ENCODE measurements at regions not wholly inside any gene's neighbourhood (a gene's known extent, or its start where the extent isn't known, plus 50 kb on each side); places are given as distances from the start of the nearest gene placed in this dataset.
"Not testable (repeated sequence)": the region's sequence is repeated elsewhere in the genome, so short reads cannot be mapped to it uniquely, and the experiment has no call there.

DNA sequence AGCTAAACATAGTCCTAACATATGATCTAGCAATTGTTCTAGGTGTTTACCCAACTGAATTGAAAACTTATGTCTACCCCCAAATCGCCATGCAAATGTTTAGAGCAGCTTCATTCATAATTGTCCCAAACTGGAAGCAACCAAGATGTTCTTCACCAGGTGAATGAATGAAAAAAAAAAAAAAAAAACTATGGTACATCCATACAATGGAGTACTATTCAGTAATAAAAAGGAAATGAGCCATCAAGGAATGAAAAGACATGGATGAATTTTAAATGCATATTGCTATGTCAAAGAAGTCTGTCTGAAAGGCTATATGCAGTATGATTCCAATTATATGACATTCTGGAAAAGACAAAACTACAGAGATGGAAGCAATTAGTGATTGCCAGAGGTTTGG is 98.6 kb upstream of the ITPRID2 start:
- no peak for DNase-seq

DNA sequence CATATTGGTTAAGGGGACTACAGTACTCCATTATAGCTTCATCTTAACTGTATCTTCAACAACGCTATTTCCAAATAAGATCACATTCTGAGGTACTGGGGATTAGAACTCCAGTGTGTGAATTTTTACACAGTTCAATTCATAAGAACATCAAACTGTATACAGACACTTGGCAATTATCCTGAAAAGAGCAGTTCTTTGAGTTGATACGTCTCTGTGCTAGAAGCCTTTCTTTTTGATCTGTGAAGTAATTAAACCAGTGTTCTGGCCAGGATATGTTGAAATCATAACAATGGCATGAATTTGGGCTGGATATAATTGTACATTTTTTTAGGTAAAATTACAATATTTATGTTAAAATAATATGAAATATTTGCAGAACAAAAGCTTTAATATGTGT is 93.5 kb upstream of the ITPRID2 start:
- DNase-seq: no peak

GRCh38 chr2:181802300-181802699 is 89.2 kb upstream of the ITPRID2 start:
- not testable (repeated sequence) for DNase-seq

- not testable (repeated sequence) for DNase-seq
Measured at GRCh38 chr2:181803903-181804799, 87.4 kb upstream of the ITPRID2 start.

DNA sequence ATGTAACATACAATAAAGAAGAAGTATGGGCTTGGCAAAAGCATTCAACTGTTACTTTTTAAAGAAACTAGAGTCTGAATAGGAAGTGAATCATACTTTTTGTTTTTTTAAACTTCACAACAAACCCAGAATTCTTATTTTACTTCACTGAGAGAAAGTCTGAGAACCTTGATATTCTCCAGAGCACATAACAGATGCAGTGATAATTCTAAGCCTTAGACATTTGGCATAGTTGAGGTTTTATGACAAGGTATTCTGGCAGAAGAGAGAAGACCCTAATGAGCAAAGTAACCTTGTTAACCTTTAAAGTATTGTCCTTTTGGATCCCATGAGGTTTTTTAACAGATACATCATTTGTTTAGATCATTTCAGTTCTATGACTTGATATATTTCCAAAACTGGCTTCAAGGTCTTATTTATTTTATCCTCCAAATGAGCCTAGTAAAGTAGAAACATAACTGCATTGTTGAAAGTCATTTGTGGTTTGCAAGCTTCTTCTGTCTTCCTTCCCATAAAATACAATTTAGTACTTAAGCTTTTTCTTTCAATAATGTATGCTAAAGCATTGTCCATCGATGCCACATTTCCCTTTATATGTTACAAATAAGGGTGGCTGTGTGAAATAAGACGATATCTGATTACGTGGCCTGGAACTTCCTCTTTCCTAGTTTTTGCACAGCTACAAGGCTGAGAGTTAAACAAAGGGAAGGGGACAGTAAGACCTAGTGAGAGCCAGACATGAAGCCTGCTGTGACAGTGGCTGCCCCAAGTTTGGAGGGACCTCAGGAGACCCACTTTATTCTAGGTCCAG is 86.1 kb upstream of the ITPRID2 start:
- DNase-seq: no peak

GRCh38 chr2:181806039-181806392 is 85.5 kb upstream of the ITPRID2 start:
- no peak for DNase-seq

DNA sequence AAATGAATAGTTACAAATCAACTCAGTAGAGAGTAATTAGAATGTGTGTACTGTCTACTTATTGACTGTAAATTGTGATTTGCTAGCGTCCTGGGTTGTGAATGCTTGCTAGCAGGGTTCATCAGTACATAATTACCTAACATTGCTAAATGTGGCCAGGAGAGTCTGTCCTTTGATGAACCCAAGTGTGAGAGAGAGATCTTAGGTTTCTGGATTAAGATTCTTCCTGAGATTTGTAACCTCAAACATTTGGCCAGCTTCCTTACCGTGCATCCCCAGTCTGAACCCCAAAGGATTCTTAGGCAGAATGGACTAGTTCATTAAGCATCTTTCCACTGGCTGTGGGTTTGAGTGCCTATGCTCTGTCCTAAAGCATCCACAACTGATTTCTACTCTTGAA is 84.0 kb upstream of the ITPRID2 start:
- no peak for DNase-seq

DNA sequence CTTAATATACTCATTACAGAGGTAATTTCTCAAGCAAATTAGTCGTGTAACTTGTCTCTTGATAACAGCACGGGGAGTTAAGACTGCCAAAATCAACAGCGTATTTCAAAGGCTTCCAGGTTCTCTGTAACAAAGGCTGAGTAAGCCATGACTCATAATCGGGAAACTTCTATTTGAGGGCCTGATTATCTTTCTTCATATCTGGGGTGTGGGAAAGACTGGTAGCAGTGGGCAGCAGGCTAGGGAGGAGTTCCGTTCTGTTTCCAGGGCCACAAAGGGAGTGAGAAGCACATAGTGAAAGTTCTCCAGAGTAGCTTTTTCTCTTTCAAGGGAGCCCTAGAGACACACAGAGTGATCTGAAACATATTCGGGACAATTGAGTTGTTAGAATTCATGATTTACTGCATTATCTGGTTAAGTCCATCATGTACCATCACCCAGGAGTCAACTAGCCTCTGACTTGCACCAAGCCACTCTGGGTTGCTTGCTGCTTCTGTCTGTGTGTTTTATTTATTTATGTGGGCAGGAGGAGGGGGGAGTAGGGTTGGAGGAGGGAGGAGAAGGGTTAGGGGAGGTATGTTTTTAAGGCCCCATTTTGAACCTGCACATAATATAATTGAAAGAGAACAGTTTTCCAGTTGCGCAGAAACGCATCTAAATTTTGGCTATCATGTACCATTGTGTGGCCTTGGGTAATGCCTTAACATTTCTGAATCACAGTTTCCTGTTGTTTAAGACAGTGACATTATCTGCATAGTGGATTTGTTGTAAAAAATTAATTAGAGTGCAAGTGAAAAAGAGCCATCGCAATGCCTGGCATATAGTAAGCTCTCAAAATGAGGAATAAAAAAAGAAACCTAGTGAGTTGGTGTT is 80.5 kb upstream of the ITPRID2 start:
- peak; percentile 8 for DNase-seq

DNA sequence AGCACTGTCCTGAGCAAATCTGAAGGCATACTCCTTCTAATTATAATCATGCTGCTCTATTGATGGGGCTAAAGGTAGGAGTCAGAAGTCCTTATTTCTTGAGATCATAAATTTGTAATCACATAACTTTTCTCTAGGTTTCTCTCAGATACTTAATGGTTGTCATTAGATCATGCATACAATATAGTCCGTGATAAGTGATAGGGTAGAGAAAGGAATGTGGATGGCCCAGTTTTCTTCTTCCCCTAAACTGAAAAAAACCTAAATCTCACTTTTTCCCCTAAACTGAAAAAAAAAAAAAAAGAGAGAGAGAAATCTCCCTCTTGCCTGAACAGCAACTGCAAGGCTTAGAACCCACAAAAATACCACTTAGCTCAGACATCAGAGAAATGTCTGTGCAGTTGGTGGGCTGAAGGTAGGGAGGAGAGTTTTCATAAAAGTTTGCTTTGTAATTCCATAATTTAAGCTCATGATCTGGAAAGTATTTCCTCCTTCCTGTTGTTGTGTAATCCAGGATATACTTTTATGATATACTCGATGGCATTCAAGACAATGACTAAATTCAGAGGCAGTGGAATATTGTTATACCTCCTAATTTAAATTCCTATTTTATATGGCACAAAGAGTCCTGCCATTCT is 79.3 kb upstream of the ITPRID2 start:
- no peak for DNase-seq

- no peak for DNase-seq
Measured at GRCh38 chr2:181814057-181814491, 77.5 kb upstream of the ITPRID2 start.

DNA sequence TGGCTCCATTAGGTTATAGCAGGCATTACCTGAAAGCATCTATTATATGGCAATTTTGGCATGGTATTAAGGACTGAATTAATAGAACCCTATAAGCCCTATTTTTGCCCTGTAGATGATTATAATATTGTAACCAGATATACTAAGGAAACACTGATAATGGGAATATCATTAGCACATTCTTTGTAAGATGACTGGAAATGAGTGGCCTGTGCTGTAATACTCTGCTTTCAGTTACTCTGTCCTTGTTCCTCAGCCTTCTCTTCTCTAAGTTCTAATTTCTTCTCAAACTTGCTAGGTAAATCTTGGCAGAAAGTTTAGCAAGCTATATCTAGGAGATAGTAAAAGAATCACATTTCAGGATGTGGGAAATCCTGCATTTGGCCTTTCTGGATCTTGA is 74.0 kb upstream of the ITPRID2 start:
- no peak for DNase-seq

DNA sequence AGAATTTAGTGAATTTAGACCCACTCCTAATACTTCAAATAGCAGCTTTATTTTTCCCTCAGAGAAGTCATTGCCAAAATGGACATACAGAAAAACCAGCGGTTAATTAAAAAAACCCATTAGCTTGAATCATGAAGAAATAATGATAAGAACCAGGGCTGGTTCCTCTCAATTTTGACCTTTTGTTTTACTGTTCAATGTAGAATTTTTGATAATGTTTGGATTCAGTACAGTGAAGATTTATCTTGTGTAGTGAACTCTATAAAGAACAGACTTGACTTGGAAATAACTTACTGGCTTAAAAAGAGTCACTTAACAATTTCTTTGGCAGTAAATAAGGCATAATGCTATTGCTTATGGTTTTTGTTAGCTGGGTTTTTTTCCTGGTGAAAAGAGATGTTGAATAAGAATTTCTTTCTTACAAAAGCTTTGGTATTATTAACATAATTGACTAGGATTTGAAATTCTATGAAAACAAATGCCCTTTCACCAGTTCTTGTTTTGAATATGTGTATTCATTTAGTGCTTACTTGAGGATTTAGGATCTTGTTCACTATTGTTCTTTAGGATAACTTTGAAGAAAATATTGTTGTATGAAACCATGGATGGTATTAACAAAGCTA is 73.4 kb upstream of the ITPRID2 start:
- no peak for DNase-seq

GRCh38 chr2:181818840-181819239 is 72.7 kb upstream of the ITPRID2 start:
- DNase-seq: no peak

- DNase-seq: no peak
Measured at GRCh38 chr2:181821049-181821448, 70.5 kb upstream of the ITPRID2 start.

DNA sequence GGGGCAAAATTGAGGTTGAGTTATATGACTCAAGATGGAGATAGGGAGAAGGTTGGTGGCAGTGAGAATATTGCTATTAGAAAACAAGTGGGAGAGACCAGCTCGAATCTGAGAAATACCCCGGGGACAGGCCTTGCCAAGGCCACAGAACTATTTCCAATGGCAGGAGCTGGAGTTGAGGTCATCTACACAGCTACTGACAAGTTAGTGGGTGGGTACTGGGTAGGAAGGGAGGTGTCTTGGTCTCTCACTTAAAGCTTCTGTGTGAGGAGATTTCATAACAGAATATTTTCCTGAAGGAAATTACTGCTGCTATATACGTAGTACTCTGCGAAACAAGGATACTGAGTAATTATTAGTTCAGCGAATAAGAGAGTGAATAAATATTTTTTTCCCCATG is 69.4 kb upstream of the ITPRID2 start:
- DNase-seq: no peak

DNA sequence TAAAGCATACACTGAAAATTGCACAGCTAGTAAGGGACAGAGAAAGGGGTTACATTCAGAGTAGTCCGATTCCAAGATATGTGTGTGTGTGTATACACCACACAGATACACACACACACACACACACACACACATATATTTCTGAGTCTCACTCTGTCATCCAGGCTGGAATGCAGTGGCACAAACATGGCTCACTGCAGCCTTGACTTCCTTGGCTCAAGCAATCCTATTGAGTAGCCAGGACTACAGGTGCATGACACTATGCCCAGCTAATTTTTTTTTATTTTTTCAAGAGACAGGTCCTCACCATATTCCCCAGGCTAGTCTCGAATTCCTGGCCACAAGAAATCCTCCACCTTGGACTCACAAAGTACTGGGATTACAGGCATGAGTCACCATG is 68.1 kb upstream of the ITPRID2 start:
- no peak for DNase-seq

DNA sequence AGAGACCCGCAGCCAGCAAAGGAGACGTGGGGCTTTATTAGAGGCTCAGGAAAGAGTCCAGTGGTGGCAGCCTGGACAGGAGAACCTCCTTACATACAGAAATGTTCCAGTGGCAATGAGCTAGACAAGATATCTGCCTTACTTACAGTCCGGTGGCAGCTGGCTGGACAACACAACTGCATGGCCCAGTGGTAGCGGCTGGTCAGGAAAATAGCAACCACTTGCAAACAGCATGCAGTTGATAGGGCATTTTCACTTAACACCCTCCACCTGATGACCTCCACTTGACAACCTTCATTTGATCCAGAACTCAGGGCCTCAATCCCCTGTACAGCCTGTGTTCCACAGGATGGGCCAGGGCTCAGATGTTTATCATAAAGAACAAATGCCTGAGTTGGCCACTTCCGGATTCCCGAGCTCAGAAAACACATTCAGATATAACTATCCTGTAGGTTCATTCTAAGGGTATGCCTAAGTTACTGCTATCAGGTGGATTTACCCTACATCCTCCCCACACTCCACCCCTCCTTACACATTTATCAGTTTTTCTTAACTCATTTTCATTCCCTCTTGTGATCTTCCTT is 63.3 kb upstream of the ITPRID2 start:
- no peak for DNase-seq

- no peak for DNase-seq
Measured at GRCh38 chr2:181829230-181829629, 62.3 kb upstream of the ITPRID2 start.

- no peak for DNase-seq
Measured at GRCh38 chr2:181832015-181832414, 59.5 kb upstream of the ITPRID2 start.

DNA sequence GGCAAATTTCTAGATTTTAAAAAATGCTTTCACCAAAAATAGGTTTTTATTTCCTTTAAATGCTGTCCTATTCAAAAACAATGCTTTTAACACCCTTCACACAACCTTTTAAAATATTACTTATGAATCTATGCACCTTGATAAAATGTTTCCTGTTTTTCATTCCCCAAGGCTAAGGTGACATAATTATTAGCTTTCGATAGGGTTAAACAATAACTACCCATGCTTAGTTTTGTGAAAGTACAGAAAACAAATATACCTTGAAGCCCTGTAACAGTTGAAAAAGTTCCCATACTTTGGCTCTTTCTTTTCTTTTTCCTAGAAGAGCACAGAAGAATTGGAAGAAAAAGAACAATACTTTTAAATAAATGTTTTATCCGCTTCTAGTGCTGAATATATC is 54.9 kb upstream of the ITPRID2 start:
- DNase-seq: no peak

GRCh38 chr2:181837563-181837962 is 54.0 kb upstream of the ITPRID2 start:
- DNase-seq: no peak

- no peak for DNase-seq
Measured at GRCh38 chr2:181839811-181840210, 51.7 kb upstream of the ITPRID2 start.
